GM23338 (cell line): ENCODE measurements at regions not wholly inside any gene's neighbourhood (a gene's known extent, or its start where the extent isn't known, plus 50 kb on each side); places are given as distances from the start of the nearest gene placed in this dataset.

Experiments used
- ATAC-seq: fragments of 200-7000 bp; cut with Tn5 transposase; 3 replicates; pipeline ENCODE4 v1.9.1; 2020
- DNase-seq: peaks from one replicate; pipeline ENCODE4 v3.0.0-alpha.2; 2015; ENCODE audit warnings: low spot score
- H2AFZ ChIP-seq: fragments of 200-600 bp; sonication (generic); 2 replicates; pipeline ENCODE4 v1.8.0; 2016; ENCODE audit warnings: antibody characterized with exemption, mild to moderate bottlenecking, moderate library complexity
- H3F3A ChIP-seq: fragments of 200-600 bp; sonication (generic); replicated peaks from 2 replicates; pipeline ENCODE4 v1.8.0; 2017; ENCODE audit warnings: antibody characterized with exemption, mixed run types, low read depth
- H3K27ac ChIP-seq: fragments of 200-600 bp; sonication (generic); 2 replicates; pipeline ENCODE4 v1.6.1; 2016; ENCODE audit warnings: low read depth
- H3K27me3 ChIP-seq: fragments of 200-600 bp; sonication (generic); 2 replicates; pipeline ENCODE4 v1.8.0; 2016; ENCODE audit warnings: mild to moderate bottlenecking, mixed run types, moderate library complexity; ENCODE audit not compliant: insufficient read depth
- H3K36me3 ChIP-seq: fragments of 200-600 bp; sonication (generic); 2 replicates; pipeline ENCODE4 v1.8.0; 2016; ENCODE audit warnings: mild to moderate bottlenecking; ENCODE audit not compliant: insufficient read depth
- H3K4me1 ChIP-seq: fragments of 200-600 bp; sonication (generic); 2 replicates; pipeline ENCODE4 v1.8.0; 2016; ENCODE audit warnings: mild to moderate bottlenecking, moderate library complexity; ENCODE audit not compliant: insufficient read depth
- H3K4me2 ChIP-seq: fragments of 200-600 bp; sonication (generic); 2 replicates; pipeline ENCODE4 v1.7.1; 2017; ENCODE audit warnings: mixed run types
- H3K4me3 ChIP-seq: fragments of 200-600 bp; sonication (generic); 2 replicates; pipeline ENCODE4 v1.6.1; 2016; ENCODE audit warnings: mixed run types
- H3K79me2 ChIP-seq: fragments of 200-600 bp; sonication (generic); replicated peaks from 2 replicates; pipeline ENCODE4 v1.8.0; 2017; ENCODE audit warnings: mild to moderate bottlenecking; ENCODE audit not compliant: insufficient read depth
- H3K9me2 ChIP-seq: fragments of 200-600 bp; sonication (generic); 2 replicates; pipeline ENCODE4 v1.8.0; 2017; ENCODE audit not compliant: insufficient read depth
- H4K20me1 ChIP-seq: fragments of 200-600 bp; sonication (generic); replicated peaks from 2 replicates; pipeline ENCODE4 v1.8.0; 2017; ENCODE audit warnings: mild to moderate bottlenecking; ENCODE audit not compliant: insufficient read depth
- H3K27ac Mint-ChIP-seq: 2 replicates; pipeline ENCODE4 v1.8.0; 2020; ENCODE audit warnings: inconsistent platforms, mild to moderate bottlenecking, moderate library complexity, mixed read lengths
- H3K27me3 Mint-ChIP-seq: 3 replicates; pipeline ENCODE4 v1.8.0; 2022; ENCODE audit warnings: low read depth, mild to moderate bottlenecking, moderate library complexity, mixed read lengths, inconsistent platforms; ENCODE audit not compliant: insufficient read depth, poor library complexity
- H3K36me3 Mint-ChIP-seq: 3 replicates; pipeline ENCODE4 v1.8.0; 2021; ENCODE audit warnings: low read depth, mild to moderate bottlenecking, inconsistent platforms, moderate library complexity, mixed read lengths
- H3K4me1 Mint-ChIP-seq: 3 replicates; pipeline ENCODE4 v1.8.0; 2020; ENCODE audit warnings: mild to moderate bottlenecking, inconsistent platforms, mixed read lengths
- H3K4me3 Mint-ChIP-seq: 3 replicates; pipeline ENCODE4 v1.8.0; 2021; ENCODE audit warnings: moderate library complexity, mild to moderate bottlenecking, inconsistent platforms, mixed read lengths
- H3K9me3 Mint-ChIP-seq: 3 replicates; pipeline ENCODE4 v1.8.0; 2020; ENCODE audit warnings: moderate library complexity, mild to moderate bottlenecking, inconsistent platforms, mixed read lengths
- CREB1 ChIP-seq: fragments of 250-450 bp; sonication (Bioruptor Pico); IDR thresholded peaks from 2 replicates; pipeline ENCODE4 v1.5.0; 2020; ENCODE audit warnings: low read depth, mild to moderate bottlenecking, moderate library complexity
- POLR2AphosphoS5 ChIP-seq: IDR thresholded peaks from 2 replicates; pipeline ENCODE4 v1.6.1; 2016; ENCODE audit warnings: antibody characterized with exemption, low read depth
- STAT1 ChIP-seq: IDR thresholded peaks from one replicate; pipeline ENCODE4 v1.6.1; 2016; ENCODE audit warnings: antibody characterized with exemption; ENCODE audit not compliant: unreplicated experiment
- ZNF331 ChIP-seq: fragments of 250-450 bp; sonication (Bioruptor Pico); IDR thresholded peaks from 2 replicates; pipeline ENCODE4 v1.5.0; 2020; ENCODE audit warnings: low read depth, mild to moderate bottlenecking, moderate library complexity
- TF ChIP-seq, protein P1 (sequence below): IDR thresholded peaks from 2 replicates; pipeline ENCODE4 v1.6.1; 2016; ENCODE audit warnings: antibody characterized with exemption
- TF ChIP-seq, protein P2 (sequence below): IDR thresholded peaks from one replicate; pipeline ENCODE4 v1.6.1; 2018; ENCODE audit warnings: antibody characterized with exemption; ENCODE audit not compliant: unreplicated experiment
- TF ChIP-seq, protein P3 (sequence below): fragments of 250-450 bp; sonication (Bioruptor Pico); IDR thresholded peaks from 2 replicates; pipeline ENCODE4 v1.5.0; 2020; ENCODE audit warnings: mild to moderate bottlenecking, moderate library complexity

DNA sequence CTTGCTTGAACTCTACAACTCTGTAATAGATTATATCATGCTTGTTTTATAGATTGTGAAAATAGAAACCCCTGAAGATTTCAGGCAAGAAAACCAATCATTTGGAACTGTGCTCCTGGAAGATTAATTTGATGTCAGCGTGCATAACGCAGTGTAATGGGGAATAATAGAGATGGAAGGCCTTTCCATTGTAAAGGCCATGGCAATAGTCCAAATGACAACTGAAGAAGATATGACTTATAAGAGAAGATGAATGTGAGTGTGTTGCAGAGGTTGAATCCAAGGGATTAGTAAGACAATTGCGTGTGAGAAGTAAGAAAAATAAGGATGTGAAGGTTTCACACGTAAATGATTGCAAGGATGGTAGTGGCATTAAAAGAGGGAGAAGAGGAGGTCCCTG, 285.0 kb downstream of the DUSP10 start:
- Histone ChIP-seq H3K27ac (no peak overlapping the region), H3K4me2 (no peak overlapping the region), H4K20me1 (no peaks in the 10 kb centered on the region), H3K79me2 (no peaks in the 10 kb centered on the region), H3K4me1 (peaks cover 8% of the 10 kb centered on the region; the same call in 1 of the 2 replicates), H3K36me3 (no peaks in the 10 kb centered on the region), H3K9me2 (no peaks in the 10 kb centered on the region), H2AFZ (no peak overlapping the region), H3K27me3 (no peaks in the 10 kb centered on the region), H3F3A (no peaks in the 10 kb centered on the region), H3K4me3 (no peak overlapping the region)
- TF ChIP-seq, protein P1, sequence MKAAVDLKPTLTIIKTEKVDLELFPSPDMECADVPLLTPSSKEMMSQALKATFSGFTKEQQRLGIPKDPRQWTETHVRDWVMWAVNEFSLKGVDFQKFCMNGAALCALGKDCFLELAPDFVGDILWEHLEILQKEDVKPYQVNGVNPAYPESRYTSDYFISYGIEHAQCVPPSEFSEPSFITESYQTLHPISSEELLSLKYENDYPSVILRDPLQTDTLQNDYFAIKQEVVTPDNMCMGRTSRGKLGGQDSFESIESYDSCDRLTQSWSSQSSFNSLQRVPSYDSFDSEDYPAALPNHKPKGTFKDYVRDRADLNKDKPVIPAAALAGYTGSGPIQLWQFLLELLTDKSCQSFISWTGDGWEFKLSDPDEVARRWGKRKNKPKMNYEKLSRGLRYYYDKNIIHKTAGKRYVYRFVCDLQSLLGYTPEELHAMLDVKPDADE = no peak
- no peaks in the 10 kb centered on the region for H3K9me3 Mint-ChIP-seq
- no peak overlapping the region for H3K4me3 Mint-ChIP-seq
- DNase-seq = no peak
- H3K27ac Mint-ChIP-seq = no peak overlapping the region
- H3K36me3 Mint-ChIP-seq = no peaks in the 10 kb centered on the region
- H3K27me3 Mint-ChIP-seq = no peaks in the 10 kb centered on the region
- ATAC-seq = no peak
- peaks cover 4% of the 10 kb centered on the region; the same call in 2 of the 3 replicates for H3K4me1 Mint-ChIP-seq

DNA sequence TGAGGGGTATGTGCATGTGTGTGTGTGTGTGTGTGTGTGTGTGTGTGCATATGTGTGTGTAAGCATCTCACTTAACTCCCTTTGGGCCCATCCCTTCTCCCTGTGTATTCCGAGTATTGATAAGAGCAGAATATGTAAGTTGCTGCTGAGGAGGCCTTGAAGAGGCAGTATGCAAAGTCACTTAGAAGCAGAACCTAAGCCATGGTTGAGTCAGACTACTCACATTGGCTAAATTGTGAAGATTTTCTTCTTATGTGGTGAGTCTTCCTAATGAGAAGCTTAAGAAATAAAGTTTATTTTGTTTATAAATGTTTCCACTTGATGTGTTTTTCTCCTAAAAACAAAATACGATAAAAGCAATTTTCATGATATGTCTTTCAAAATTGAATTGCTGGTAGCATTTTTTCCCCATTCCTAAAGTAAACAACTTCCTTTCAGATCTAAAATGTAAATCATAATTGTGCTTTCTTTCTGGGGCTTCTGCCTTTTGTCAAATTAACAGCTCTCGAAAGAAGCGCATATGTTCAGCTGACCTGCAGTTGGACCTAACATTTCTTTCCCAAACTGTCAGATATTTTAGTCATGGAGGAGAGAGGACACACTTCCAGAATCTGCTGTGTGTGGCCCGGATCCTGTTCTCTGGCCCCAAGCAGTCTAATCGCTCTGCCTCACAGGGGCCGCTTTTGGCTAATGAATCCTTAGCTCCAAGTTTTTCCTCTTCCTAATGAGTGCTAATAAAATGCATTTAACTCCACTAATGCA, 284.0 kb downstream of the DUSP10 start:
- Mint-ChIP-seq H3K36me3 (no peaks in the 10 kb centered on the region), H3K27ac (no peak overlapping the region; the same call in 1 of the 2 replicates), H3K4me3 (no peak overlapping the region), H3K4me1 (peaks cover 4% of the 10 kb centered on the region; the same call in 2 of the 3 replicates), H3K27me3 (no peaks in the 10 kb centered on the region), H3K9me3 (no peaks in the 10 kb centered on the region)
- Histone ChIP-seq H3K36me3 (no peaks in the 10 kb centered on the region), H3K4me3 (no peak overlapping the region), H3K27ac (no peak overlapping the region), H2AFZ (0 out of 2 replicates have a peak overlapping the region, but pooled peaks have one; percentile 6), H4K20me1 (no peaks in the 10 kb centered on the region), H3K4me2 (no peak overlapping the region), H3F3A (no peaks in the 10 kb centered on the region), H3K4me1 (peaks cover 8% of the 10 kb centered on the region; the same call in 1 of the 2 replicates), H3K27me3 (no peaks in the 10 kb centered on the region), H3K79me2 (no peaks in the 10 kb centered on the region), H3K9me2 (no peaks in the 10 kb centered on the region)
- TF ChIP-seq STAT1 (no peak), ZNF331 (CRISPR knock-in tag) (no peak), CREB1 (CRISPR knock-in tag) (no peak), POLR2AphosphoS5 (no peak)
- TF ChIP-seq, protein P2, sequence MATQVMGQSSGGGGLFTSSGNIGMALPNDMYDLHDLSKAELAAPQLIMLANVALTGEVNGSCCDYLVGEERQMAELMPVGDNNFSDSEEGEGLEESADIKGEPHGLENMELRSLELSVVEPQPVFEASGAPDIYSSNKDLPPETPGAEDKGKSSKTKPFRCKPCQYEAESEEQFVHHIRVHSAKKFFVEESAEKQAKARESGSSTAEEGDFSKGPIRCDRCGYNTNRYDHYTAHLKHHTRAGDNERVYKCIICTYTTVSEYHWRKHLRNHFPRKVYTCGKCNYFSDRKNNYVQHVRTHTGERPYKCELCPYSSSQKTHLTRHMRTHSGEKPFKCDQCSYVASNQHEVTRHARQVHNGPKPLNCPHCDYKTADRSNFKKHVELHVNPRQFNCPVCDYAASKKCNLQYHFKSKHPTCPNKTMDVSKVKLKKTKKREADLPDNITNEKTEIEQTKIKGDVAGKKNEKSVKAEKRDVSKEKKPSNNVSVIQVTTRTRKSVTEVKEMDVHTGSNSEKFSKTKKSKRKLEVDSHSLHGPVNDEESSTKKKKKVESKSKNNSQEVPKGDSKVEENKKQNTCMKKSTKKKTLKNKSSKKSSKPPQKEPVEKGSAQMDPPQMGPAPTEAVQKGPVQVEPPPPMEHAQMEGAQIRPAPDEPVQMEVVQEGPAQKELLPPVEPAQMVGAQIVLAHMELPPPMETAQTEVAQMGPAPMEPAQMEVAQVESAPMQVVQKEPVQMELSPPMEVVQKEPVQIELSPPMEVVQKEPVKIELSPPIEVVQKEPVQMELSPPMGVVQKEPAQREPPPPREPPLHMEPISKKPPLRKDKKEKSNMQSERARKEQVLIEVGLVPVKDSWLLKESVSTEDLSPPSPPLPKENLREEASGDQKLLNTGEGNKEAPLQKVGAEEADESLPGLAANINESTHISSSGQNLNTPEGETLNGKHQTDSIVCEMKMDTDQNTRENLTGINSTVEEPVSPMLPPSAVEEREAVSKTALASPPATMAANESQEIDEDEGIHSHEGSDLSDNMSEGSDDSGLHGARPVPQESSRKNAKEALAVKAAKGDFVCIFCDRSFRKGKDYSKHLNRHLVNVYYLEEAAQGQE = no peak
- TF ChIP-seq, protein P1 = no peak
- TF ChIP-seq, protein P3, sequence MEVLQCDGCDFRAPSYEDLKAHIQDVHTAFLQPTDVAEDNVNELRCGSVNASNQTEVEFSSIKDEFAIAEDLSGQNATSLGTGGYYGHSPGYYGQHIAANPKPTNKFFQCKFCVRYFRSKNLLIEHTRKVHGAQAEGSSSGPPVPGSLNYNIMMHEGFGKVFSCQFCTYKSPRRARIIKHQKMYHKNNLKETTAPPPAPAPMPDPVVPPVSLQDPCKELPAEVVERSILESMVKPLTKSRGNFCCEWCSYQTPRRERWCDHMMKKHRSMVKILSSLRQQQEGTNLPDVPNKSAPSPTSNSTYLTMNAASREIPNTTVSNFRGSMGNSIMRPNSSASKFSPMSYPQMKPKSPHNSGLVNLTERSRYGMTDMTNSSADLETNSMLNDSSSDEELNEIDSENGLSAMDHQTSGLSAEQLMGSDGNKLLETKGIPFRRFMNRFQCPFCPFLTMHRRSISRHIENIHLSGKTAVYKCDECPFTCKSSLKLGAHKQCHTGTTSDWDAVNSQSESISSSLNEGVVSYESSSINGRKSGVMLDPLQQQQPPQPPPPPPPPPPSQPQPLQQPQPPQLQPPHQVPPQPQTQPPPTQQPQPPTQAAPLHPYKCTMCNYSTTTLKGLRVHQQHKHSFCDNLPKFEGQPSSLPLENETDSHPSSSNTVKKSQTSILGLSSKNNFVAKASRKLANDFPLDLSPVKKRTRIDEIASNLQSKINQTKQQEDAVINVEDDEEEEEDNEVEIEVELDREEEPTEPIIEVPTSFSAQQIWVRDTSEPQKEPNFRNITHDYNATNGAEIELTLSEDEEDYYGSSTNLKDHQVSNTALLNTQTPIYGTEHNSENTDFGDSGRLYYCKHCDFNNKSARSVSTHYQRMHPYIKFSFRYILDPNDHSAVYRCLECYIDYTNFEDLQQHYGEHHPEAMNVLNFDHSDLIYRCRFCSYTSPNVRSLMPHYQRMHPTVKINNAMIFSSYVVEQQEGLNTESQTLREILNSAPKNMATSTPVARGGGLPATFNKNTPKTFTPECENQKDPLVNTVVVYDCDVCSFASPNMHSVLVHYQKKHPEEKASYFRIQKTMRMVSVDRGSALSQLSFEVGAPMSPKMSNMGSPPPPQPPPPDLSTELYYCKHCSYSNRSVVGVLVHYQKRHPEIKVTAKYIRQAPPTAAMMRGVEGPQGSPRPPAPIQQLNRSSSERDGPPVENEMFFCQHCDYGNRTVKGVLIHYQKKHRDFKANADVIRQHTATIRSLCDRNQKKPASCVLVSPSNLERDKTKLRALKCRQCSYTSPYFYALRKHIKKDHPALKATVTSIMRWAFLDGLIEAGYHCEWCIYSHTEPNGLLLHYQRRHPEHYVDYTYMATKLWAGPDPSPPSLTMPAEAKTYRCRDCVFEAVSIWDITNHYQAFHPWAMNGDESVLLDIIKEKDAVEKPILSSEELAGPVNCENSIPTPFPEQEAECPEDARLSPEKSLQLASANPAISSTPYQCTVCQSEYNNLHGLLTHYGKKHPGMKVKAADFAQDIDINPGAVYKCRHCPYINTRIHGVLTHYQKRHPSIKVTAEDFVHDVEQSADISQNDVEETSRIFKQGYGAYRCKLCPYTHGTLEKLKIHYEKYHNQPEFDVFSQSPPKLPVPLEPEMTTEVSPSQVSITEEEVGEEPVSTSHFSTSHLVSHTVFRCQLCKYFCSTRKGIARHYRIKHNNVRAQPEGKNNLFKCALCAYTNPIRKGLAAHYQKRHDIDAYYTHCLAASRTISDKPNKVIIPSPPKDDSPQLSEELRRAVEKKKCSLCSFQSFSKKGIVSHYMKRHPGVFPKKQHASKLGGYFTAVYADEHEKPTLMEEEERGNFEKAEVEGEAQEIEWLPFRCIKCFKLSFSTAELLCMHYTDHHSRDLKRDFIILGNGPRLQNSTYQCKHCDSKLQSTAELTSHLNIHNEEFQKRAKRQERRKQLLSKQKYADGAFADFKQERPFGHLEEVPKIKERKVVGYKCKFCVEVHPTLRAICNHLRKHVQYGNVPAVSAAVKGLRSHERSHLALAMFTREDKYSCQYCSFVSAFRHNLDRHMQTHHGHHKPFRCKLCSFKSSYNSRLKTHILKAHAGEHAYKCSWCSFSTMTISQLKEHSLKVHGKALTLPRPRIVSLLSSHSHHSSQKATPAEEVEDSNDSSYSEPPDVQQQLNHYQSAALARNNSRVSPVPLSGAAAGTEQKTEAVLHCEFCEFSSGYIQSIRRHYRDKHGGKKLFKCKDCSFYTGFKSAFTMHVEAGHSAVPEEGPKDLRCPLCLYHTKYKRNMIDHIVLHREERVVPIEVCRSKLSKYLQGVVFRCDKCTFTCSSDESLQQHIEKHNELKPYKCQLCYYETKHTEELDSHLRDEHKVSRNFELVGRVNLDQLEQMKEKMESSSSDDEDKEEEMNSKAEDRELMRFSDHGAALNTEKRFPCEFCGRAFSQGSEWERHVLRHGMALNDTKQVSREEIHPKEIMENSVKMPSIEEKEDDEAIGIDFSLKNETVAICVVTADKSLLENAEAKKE (CRISPR knock-in tag) = no peak
- DNase-seq = no peak
- ATAC-seq = no peak
